ENCODE measurements at regions not wholly inside any gene's neighbourhood (a gene's known extent, or its start where the extent isn't known, plus 50 kb on each side); places are given as distances from the start of the nearest gene placed in this dataset.

DNA sequence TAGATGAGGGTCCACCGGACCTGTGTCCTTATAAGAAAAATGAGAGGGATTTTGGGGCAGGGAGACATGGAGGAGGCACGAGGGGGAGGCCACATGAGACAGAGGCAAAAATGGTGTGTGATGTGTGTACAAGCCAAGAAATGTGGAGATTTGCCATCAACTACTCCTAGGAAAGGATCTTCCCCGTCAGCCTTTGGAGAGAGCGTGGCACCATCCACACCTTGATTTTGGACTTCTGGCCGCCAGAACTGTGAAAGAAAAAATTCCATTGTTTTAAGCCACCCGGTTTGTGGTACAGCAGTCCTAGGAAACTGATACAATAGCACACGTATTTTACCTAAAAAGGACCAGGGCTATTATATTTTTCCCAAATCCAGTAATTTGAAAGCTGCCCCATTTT lies 829.0 kb upstream of the SALL3 start:
- no peak for DNase-seq (ENCODE audit: low read depth)

DNA sequence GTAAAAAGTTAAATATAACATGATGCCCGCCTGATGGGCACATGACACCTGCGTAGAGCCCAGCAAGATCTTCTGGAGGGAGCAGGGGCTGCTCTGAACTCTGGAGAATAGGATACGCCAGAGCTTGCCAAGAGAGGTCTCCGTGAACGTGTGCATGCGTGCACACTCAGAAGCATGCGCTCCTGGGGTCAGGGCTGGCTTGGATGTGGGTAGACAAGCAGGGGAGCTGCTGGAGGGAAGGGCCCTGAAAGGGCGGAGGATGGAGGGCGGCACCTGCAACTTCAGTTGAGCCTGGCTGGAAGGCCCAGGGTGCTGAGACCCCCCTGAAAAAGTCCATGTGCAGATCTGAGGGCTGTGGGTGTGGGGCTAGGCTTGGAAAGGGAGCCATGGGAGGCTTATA lies 828.4 kb upstream of the SALL3 start:
- no peak for DNase-seq (ENCODE audit: low read depth)

DNA sequence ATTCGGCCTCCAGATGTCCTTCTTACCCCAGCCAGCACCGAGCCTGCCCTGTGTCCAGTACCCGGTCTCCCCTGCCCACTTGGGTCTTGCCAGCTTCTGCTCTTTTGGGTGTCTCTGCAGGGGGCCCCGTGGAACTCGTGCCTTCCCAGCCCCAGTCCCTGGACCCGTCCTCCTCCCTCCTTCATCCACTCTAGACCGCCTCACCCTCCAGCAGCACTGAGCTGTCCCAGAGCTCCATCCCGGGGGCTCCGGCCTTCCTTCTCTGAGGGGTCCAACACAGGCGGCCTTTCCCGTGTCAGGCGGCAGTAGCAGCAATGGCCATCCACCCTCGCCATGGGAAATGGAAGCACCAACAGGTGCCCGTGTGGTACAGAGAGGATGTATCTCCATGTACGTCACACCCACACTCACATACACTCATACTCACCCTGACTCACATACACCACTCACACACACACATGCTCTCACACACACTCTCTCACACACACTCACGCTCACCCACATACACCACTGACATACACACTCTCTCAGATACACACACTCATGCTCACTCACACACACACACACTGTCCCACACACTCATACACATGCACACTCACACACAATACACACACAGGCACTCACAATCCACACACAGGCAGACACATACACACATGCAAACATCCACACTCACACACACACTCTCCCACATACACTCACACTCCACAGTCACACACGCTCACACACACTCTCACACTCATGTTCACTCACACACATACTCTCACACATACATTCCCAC lies 827.5 kb upstream of the SALL3 start:
- DNase-seq (ENCODE audit: low read depth), result no peak

DNA sequence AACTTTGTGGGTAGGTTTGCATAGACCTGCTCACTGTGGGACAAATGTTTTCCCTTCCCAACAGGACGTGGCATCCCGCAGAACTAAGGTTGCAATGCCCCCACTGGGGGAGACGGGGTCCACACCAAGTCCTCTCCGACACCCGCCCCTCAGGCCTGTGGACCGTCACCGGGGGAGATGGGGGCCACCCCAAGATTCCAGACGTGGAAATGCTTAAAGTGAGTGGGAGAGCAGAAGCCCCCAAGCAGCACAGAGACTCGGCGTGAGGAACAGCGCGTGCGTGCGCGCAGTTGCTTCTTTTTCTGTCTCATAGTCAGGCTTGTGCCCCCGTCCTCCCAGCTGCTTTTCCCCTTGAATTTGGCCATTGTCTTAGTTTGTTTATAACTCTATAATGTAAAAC lies 826.3 kb upstream of the SALL3 start:
- no peak for DNase-seq (ENCODE audit: low read depth)

DNA sequence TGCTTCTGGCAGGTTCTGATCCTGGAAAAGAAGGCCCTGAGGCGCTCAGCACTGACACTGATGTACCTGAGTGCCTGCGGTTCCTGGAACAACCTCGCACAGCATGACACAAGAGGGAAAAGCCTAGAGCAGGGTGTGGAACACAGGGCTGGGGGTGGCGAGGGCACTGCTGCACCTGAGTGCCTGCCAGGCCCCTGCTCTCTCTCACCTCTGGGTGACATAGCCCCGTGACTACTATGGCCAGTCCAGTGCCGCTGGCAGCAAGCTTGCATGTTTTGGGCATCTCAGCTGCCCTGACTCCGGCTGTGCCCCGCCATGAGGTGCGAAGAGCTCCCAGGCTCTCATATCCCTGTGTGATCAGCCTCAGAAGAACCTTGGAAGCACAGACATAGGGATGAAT lies 825.2 kb upstream of the SALL3 start:
- DNase-seq (ENCODE audit: low read depth), result no peak

DNA sequence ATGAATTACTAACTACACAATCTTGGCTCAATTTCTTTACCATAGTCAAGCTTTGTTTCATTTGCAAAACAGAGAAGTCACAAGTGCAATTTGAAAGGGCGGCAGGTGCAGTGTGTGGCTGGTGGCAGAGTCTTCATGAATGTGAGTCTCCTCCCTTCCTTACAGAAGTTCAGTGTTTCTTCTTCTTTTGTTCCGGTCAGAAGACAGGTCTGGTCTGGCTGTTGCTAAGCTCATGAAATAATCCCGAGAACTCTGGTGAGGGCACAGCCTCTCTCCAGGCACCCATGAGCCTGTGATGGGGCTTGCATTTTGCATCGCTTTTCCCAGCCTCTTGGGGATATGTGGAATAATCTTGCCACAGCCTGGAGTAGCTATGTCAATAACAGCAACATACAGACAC lies 824.8 kb upstream of the SALL3 start:
- DNase-seq (ENCODE audit: low read depth), result no peak

DNA sequence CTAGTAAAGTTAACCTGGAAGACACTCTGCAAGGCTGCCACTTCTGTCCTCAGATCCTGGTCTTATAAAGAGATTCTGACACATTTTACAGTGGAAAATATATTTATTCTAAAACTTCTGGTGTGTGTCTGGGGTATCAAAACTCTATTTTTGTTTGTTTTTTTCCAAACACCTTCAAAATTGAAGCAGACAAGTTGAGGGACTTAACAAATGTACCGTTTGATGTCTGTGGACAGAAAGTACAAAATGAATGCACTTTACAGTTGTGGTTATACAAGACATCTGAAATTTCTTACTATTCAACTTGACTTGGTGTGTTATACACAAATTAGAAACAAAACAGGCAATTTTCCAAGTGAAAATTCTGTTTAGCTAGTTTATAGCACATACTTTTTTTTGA lies 823.2 kb upstream of the SALL3 start:
- DNase-seq (ENCODE audit: low read depth), result no peak

DNA sequence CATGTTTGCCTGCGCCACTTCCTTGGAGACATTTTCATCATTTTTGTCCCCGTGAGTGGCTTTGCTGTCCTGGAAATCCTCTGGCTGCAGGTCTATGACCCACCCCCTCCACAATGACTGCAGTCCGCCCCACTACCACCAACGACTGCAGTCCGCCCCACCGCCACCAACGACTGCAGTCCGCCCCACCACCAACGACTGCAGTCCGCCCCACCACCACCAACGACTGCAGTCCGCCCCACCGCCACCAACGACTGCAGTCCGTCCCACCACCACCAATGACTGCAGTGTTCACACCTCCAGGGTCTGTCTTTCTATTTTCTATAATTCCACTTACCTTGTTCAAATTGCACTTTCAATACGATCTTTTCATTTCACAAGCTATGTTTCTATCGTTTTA lies 820.7 kb upstream of the SALL3 start:
- DNase-seq (ENCODE audit: low read depth), result no peak

DNA sequence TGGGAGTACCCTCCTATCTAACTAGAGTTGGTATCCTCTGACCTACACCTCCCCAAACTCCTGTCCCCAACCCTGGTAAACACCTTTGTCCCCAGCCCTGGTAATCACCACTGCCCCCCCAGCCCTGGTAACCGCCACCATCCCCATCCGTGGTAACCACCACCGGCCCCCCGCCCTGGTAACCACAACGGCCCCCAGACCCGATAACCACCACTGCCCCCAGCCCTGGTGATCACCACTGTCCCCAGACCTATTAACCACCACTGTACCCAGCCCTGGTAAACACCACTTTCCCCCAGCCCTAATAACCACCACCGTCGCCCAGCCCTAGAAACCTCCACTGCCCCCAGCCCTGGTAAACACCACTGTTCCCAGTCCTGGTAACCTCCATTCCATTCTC lies 820.2 kb upstream of the SALL3 start:
- DNase-seq (ENCODE audit: low read depth), result no peak

DNA sequence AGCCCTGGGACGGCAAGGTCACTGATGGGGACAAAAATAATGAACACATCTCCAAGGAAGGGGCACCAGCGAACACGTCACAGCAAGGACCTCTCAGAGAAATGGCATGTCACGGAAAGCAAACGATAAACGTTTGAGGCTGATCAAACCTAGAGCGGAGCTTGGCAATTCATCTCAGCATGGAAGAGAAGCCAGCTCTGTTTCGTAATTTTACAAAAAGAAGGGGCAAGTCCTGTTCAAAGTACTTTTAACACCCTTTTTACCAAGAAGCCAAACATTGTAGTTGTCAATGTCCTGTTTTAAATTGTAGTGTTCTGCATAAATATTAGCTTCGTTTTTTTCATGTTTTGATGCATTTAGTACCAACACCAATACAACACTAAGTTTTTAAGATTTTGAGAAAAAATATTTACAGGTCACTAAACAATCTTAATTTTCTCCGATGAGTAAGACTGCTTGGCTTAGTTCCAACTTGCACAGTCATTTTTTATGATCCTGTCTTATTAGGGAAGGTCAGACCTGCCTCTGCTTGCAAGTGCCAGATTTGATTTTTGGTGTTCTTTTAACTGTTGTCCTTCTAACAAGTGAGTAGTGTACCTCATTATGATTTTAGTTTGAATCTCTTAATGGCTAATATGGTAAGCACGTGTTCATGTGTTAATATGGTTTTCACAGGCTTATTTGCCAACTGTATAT lies 818.5 kb upstream of the SALL3 start:
- no peak for DNase-seq (ENCODE audit: low read depth)

DNA sequence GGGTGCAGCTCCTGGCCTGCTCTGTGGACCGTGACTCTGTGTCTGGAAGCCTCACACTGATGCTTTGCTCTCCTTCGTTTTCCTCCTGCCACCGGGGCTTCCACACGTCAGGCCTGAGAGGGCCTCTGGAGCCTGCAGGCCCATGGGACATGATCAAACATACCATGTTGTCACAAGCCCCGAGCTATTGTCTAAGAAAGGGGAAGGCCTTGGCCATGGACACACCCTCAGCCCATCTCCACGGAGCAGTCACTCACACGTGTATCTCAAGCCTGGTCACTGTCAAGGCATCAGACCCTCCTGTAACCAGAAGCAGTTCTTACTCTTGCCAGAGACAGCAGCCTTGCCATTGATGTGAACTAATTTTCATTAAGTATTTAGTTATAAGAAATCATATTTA lies 814.1 kb upstream of the SALL3 start:
- no peak for DNase-seq (ENCODE audit: low read depth)

DNA sequence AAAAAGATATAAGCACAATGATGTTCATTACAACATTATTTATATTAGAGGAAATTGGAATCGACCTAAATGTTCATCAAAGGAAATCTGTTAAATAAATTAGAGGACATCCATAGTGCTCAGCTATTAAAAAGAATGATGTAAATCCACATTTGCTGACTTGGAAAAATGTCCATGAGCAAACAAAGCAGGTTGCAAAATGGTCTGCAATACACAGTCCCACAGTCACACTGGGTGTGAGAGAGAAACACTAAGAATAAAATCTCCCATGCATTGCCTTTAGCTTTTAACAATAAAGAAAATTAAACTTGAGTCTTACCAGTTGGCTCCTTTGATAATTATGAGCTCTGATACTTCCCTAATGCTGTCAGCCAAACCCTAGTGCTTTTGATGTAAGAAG lies 811.1 kb upstream of the SALL3 start:
- DNase-seq (ENCODE audit: low read depth), result no peak

DNA sequence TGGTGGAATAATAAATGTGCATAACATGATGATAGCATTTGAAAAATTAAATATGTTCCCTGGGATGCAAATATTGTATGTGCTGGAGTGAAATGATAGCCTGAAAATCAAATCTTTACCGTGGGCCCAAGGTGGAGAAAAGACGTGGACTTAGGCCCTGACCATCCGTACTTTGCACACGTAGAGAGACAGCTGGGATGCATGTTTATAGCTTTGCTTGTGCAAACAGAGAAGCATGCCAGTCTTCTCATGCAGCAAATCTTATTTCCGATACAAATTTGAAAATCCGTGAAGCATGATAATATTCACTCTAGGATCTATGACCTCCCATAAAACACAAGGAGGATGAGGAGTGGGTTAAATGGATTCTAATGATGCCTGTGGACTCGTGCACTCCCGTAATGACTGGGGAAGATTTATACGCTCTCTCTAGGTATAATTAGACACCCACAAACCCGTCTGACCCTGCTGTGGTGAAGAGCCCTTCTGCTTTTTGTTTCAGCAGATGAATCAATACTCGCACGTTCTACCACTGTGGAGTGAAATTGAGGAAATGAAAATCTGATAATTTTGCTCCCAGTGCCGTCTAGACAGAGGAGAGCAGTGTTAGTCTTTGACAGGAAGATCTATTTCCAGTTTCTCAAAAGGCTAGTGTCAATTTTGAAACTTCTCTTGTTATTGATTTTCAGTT lies 810.3 kb upstream of the SALL3 start:
- no peak for DNase-seq (ENCODE audit: low read depth)

DNA sequence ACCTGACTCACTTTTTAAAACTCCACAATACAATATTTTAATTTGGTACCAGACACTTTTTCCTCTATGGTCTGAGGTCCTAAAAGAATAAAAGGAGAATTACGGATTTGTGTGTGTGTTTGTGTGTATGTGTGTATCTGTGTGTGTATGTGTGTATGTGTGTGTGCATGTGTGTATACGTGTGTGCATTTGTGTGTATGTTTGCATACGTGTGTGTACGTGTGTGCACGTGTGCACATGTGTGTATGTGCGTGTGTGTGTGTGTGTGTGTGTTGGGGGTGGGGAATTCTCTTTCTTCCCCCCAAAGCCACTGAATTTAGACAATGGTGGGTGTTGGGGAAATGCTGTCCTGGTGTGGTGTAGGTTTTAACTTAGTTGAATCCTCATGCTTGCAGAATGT lies 807.7 kb upstream of the SALL3 start:
- DNase-seq (ENCODE audit: low read depth), result no peak

DNA sequence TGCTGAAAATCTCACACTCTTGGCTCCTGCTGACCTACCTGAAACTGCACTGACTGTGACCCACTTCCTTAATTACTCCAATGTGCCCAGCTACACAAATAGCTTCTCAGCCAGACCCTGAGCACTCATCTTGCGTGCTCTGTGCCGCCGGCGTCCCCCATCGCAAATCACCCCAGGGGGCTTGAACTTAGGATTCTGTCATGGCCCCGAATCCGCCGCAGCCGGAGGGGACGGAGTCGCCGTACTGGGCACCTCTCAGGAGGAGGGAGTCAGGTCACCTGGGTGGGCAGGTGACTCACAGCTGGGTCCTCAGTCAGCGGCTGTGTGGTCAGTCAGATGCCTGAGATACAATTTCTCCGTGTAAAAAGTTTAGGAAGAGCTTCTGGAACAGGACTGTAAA lies 804.9 kb upstream of the SALL3 start:
- no peak for DNase-seq (ENCODE audit: low read depth)

DNA sequence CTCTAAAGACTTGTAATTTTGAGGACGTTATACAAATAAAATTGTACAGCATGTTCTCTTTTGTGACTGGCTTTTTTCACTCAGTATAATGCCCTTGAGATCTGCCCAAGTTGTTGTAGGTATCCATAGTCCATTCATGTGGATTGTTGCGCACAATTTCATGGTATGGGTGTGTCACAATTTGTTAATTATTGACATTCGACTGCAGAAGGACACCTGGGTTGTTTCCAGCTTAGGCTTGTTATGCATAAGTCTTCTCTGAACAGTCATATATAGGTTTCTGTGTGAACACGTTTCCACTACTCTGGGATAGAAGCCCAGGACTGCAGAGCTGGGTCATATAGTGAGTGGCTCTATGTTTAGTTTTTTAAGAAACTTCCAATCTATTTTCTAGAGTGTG lies 800.8 kb upstream of the SALL3 start:
- DNase-seq (ENCODE audit: low read depth), result no peak

DNA sequence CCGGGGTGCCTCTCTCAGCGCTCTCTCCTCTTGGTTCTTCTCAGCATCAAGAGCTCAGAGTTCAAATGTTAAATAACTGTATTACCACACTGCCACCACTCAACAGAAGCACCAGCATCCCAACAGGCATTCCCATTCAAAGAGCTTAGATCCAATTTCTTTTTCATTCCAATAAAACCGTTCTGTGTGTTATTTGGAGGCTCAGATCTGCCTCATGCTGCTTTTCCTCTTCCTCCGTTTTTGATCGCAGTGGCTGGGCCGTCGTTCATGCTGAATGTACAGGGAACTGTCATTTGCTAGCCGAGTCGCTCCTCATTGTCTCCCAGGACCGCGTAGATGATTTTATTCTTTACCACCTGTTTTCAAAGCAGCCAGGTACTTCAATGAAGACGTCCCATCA lies 798.9 kb upstream of the SALL3 start:
- DNase-seq (ENCODE audit: low read depth), result no peak

DNA sequence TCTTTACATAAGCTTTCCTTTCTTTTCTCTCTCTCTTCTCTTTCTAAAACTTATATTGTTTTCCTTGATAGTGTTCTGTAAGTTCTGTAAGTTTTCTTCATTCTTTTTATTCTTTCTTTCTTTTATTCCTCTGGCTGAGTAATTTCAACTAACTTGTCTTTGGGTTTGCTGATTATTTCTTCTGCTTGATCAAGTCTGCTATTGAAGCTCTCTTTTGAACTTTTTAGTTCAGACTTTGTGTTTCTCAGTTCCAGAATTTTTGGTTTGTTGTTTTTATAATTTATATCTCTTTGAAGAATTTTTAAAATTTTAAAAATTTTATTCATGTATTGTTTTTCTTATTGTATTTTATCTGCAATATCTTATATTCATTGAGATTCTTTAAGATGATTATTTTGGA lies 795.8 kb upstream of the SALL3 start:
- DNase-seq (ENCODE audit: low read depth), result no peak

DNA sequence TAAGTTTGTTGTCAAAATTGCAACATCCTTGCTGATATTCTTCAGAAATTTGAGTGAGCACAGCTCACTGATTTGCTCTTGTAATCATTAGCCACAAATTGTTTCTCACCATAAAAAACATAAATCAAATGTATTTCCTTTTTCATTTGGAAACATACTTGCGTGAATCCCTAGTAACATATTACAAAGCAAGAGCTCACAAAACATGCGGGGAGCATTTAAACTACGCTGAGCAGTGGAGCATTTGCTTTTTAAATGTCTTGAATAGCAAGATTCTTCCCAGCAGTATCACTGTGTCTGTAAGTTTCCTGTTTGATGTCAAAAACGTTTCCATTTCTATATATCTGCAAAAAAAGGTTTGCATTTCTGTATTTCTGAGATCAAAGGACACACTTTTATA lies 788.3 kb upstream of the SALL3 start:
- no peak for DNase-seq (ENCODE audit: low read depth)

DNA sequence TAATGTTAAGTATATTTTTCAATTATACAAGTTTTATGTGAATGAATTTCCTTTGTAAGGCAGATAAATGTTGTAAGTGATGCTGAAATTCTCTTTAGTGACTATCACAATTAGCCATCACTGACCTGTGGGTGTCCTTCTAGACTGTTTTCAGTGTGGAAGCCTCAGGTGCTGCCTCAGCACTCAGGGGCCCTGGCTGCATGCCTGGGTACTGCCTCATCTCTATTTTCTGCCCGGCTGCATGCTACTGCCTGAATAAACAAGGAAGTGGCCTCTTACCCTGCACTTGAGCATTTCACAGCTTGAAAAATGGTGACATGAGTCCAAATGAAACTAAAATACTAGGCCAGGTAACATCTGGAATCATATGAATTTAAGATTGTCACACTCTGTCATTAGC lies 787.6 kb upstream of the SALL3 start:
- DNase-seq (ENCODE audit: low read depth), result no peak

DNA sequence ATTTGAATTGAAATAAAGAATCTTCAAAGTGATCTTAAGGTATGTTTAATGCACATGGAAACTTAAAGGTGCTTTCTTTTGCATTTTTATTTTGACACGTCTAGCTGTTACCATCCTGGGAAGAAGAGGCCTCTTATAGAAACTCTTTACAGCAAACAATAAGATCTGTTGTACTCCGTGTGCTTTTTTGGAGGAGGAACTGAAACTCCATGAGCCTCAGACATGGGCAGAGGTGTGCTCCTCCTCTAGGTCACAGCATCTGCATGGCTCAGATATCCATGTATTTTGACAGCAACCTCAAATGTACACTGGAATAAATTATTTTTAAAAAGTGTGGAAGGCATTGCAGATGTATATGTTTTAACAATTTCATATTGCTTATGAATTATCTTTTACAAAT lies 783.3 kb upstream of the SALL3 start:
- no peak for DNase-seq (ENCODE audit: low read depth)

DNA sequence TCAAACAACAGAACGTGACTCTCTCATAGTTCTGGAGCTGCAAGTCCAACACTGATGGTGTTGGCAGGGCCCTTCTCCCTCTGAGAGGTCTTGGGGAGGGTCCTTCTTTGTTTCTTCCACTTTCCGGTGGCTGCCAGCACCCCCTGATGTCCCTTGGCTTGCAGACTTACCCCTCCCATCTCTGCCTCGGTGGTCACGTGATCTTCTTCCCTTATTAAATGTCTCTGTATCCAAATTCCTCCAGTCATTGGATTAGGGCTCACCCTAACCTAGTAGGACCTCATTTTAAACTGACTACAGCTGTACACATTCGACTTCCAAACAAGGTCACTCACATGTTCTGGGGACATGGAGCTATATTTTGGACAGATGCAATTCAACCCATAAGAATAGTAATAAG lies 780.6 kb upstream of the SALL3 start:
- no peak for DNase-seq (ENCODE audit: low read depth)

DNA sequence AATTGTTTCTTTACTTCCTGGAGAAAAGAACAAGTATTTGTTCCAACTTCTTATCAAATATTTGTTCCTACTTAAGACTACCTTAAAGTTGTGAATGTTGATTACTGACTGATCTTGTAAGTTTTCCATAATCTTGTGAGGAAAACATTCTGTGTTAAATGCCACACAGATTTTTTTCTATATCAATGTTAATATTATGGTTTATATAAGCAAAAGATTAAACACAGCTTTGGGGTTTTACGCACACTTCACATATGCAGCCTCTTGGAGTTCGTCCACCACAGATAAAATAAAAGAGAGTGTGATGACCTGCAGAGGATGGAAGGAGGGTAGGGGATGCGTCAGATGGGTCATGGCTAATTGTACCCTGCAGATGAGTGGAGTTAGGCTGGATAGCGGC lies 780.0 kb upstream of the SALL3 start:
- DNase-seq (ENCODE audit: low read depth), result no peak

DNA sequence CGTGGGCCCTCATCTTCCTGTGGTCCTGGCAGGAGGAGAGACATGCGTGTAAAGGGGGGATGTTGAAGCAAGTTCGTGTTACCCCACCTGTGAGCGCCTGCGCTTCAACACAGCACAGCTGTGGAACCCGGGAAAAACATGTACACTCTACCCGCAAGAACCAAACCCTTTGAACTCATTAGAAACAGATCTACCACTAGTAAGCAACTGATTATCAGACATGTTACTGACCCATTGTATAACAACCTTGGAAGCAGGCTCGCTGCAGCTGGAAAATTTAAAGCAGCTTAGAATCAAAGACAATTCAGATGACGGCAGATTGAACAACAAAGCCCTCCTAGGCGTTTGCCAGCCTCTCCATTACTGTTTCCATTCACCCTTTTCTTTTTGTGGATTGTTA lies 771.7 kb upstream of the SALL3 start:
- no peak for DNase-seq (ENCODE audit: low read depth)

All from CMK (cell line).